ENCODE measurements at regions not wholly inside any gene's neighbourhood (a gene's known extent, or its start where the extent isn't known, plus 50 kb on each side); places are given as distances from the start of the nearest gene placed in this dataset.

DNA sequence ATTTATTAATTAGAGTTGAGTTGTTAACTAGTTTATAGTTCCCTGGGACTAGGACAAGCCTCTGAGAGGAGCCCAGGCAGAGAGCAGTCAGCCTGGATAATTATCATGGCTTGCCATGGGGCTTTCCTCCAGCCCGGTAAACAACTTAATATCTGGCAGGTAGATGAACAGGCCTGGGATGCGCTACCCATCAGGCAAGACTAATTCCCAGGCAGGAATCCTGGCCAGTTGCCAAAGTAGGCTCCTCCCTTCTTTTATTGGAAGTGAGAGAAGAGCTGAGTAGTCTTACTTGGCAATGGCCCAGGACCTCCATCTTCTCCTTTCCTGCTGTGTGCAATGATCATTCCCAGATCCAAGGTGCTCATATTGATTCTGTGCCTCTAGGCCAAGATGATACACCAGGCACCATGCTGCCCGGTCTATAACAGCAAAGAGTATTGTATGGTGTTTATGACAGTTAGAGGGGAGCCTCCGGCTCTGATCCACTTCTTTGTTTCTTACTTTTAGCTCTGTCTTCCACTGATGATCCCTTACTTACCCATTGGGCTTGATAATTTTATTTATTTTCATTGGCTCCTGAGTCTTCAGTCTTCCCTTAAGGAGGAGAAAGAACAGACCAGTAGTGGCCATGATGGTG, 408.7 kb downstream of the REEP3 start:
- H3K4me2 ChIP-seq (ENCODE audit: low read depth, low read length) = no peak overlapping the region
- no peak for FAIRE-seq
- no peak overlapping the region for H2AFZ ChIP-seq (ENCODE audit: low read length)
- no peaks in the 10 kb centered on the region for H3K4me1 ChIP-seq (ENCODE audit: insufficient read depth, low read length)
- ATAC-seq = no peak
- 17% methylated on average over 4 of the region's 4 CpGs for WGBS (ENCODE audit: low lambda C conversion rate)
- H3K79me2 ChIP-seq (ENCODE audit: insufficient read depth, low read length) = no peaks in the 10 kb centered on the region
- no TSS peak for BruUV-seq (replicated peaks)
- in situ Hi-C loops (cut with HindIII; ENCODE audit: extremely low pct_ligation_motif_present, low pct_unique_long_range_greater_than_20kb) = no loop called here
- H3K4me3 ChIP-seq (replicated peaks in 1 of 3; ENCODE audit: insufficient read depth in 1 of 3, low read depth in 2 of 3, low read length in 3 of 3) = no peak overlapping the region
- intact Hi-C loops (cut with micrococcal nuclease; ENCODE audit: unreplicated experiment) = no loop called here
- H3K9ac ChIP-seq (ENCODE audit: insufficient read depth, low read depth, low read length) = no peak overlapping the region
- H3K36me3 ChIP-seq (replicated peaks in 1 of 2; ENCODE audit: control insufficient read depth in 1 of 2, insufficient read depth in 2 of 2, low read length in 2 of 2) = no peaks in the 10 kb centered on the region
- H3K9me3 ChIP-seq (ENCODE audit: low read length) = no peaks in the 10 kb centered on the region
- no peak for DNase-seq (ENCODE audit: low spot score)
- TF ChIP-seq FOXK2 (IDR thresholded peaks at IDR 0.05) = no peak
- no peak for TF ChIP-seq ZNF205 (CRISPR knock-in tag; IDR thresholded peaks at IDR 0.05)
- TF ChIP-seq POGZ (CRISPR knock-in tag; IDR thresholded peaks at IDR 0.05) = no peak
- TF ChIP-seq, protein P1, sequence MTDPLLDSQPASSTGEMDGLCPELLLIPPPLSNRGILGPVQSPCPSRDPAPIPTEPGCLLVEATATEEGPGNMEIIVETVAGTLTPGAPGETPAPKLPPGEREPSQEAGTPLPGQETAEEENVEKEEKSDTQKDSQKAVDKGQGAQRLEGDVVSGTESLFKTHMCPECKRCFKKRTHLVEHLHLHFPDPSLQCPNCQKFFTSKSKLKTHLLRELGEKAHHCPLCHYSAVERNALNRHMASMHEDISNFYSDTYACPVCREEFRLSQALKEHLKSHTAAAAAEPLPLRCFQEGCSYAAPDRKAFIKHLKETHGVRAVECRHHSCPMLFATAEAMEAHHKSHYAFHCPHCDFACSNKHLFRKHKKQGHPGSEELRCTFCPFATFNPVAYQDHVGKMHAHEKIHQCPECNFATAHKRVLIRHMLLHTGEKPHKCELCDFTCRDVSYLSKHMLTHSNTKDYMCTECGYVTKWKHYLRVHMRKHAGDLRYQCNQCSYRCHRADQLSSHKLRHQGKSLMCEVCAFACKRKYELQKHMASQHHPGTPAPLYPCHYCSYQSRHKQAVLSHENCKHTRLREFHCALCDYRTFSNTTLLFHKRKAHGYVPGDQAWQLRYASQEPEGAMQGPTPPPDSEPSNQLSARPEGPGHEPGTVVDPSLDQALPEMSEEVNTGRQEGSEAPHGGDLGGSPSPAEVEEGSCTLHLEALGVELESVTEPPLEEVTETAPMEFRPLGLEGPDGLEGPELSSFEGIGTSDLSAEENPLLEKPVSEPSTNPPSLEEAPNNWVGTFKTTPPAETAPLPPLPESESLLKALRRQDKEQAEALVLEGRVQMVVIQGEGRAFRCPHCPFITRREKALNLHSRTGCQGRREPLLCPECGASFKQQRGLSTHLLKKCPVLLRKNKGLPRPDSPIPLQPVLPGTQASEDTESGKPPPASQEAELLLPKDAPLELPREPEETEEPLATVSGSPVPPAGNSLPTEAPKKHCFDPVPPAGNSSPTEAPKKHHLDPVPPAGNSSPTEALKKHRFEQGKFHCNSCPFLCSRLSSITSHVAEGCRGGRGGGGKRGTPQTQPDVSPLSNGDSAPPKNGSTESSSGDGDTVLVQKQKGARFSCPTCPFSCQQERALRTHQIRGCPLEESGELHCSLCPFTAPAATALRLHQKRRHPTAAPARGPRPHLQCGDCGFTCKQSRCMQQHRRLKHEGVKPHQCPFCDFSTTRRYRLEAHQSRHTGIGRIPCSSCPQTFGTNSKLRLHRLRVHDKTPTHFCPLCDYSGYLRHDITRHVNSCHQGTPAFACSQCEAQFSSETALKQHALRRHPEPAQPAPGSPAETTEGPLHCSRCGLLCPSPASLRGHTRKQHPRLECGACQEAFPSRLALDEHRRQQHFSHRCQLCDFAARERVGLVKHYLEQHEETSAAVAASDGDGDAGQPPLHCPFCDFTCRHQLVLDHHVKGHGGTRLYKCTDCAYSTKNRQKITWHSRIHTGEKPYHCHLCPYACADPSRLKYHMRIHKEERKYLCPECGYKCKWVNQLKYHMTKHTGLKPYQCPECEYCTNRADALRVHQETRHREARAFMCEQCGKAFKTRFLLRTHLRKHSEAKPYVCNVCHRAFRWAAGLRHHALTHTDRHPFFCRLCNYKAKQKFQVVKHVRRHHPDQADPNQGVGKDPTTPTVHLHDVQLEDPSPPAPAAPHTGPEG (CRISPR knock-in tag; IDR thresholded peaks at IDR 0.05) = no peak
- no peak for TF ChIP-seq ZNF572 (CRISPR knock-in tag; IDR thresholded peaks at IDR 0.05)
- no peak for TF ChIP-seq ZNF382 (CRISPR knock-in tag; IDR thresholded peaks at IDR 0.05; ENCODE audit: borderline replicate concordance)
- no peak for TF ChIP-seq ZNF30 (CRISPR knock-in tag; IDR thresholded peaks at IDR 0.05)
- no peak for TF ChIP-seq BRD4 (CRISPR knock-in tag; IDR thresholded peaks at IDR 0.05)
- no peak for TF ChIP-seq ZNF678 (CRISPR knock-in tag; IDR thresholded peaks at IDR 0.05)
- no peak for TF ChIP-seq THAP7 (CRISPR knock-in tag; IDR thresholded peaks at IDR 0.05)
- no peak for TF ChIP-seq PPARG (CRISPR knock-in tag; conservative IDR thresholded peaks at IDR 0.05)
- no peak for TF ChIP-seq ATF7-NPFF (CRISPR knock-in tag; IDR thresholded peaks at IDR 0.05; ENCODE audit: low read depth)
- TF ChIP-seq ZNF567 (CRISPR knock-in tag; IDR thresholded peaks at IDR 0.05; ENCODE audit: borderline replicate concordance) = no peak
- no peak for TF ChIP-seq IRF1 (CRISPR knock-in tag; IDR thresholded peaks at IDR 0.05; ENCODE audit: low read depth)
- TF ChIP-seq PHF5A (CRISPR knock-in tag; IDR thresholded peaks at IDR 0.05; ENCODE audit: low read depth, unreplicated experiment) = no peak
- no peak for TF ChIP-seq ZNF552 (CRISPR knock-in tag; IDR thresholded peaks at IDR 0.05; ENCODE audit: borderline replicate concordance)
- TF ChIP-seq ZNF605 (CRISPR knock-in tag; IDR thresholded peaks at IDR 0.05) = no peak
- no peak for TF ChIP-seq NCOA2 (CRISPR knock-in tag; IDR thresholded peaks at IDR 0.05)
- H3K27me3 ChIP-seq (ENCODE audit: control insufficient read depth in 1 of 2, insufficient read depth in 2 of 2, low read length in 2 of 2) = no peaks in the 10 kb centered on the region
- H4K20me1 ChIP-seq (ENCODE audit: insufficient read depth, low read length) = no peaks in the 10 kb centered on the region
- POLR2A ChIA-PET = no interaction called here
- CTCF ChIA-PET (ENCODE audit: low intra/inter-chr PET ratio, low total read pairs) = no interaction called here
- no peak overlapping the region for H3K27ac ChIP-seq (ENCODE audit: extremely low read length, insufficient read depth, low read length)

All from HepG2 (cell line).